ENCODE measurements at regions not wholly inside any gene's neighbourhood (a gene's known extent, or its start where the extent isn't known, plus 50 kb on each side); places are given as distances from the start of the nearest gene placed in this dataset.
"Not testable (repeated sequence)": the region's sequence is repeated elsewhere in the genome, so short reads cannot be mapped to it uniquely, and the experiment has no call there.

GRCh38 chr21:10424887-10425145 lies 96.6 kb upstream of the TPTE start:
- TF ChIP-seq CTCF, POLR2AphosphoS5 (IDR thresholded peaks at IDR 0.05): not testable (repeated sequence)
